Upper lobe of right lung (tissue), 1 donor: ENCODE measurements at regions not wholly inside any gene's neighbourhood (a gene's known extent, or its start where the extent isn't known, plus 50 kb on each side); places are given as distances from the start of the nearest gene placed in this dataset.

Experiments
- ATAC-seq: fragments of 200-7000 bp; cut with Tn5 transposase; one replicate; pipeline ENCODE4 v1.9.1; 2020; ENCODE audit warnings: mild to moderate bottlenecking, moderate library complexity
- DNase-seq: peaks from one replicate; pipeline ENCODE4 v3.0.0-alpha.2; 2020
- H3K27ac ChIP-seq: fragments of 200-600 bp; one replicate; pipeline ENCODE4 v1.8.0; 2022
- H3K27me3 ChIP-seq: fragments of 200-600 bp; one replicate; pipeline ENCODE4 v1.8.0; 2022; ENCODE audit warnings: mild to moderate bottlenecking
- H3K36me3 ChIP-seq: fragments of 200-600 bp; one replicate; pipeline ENCODE4 v1.8.0; 2022
- H3K4me1 ChIP-seq: fragments of 200-600 bp; one replicate; pipeline ENCODE4 v1.8.0; 2022
- H3K4me3 ChIP-seq: fragments of 200-600 bp; one replicate; pipeline ENCODE4 v1.8.0; 2022; ENCODE audit warnings: mild to moderate bottlenecking
- H3K9me3 ChIP-seq: fragments of 200-600 bp; one replicate; pipeline ENCODE4 v1.8.0; 2022
- intact Hi-C: fragments of 100-400 bp; cut with DNase I; formaldehyde crosslinking; loops from one replicate; pipeline ENCODE4 v1.11.0; 2022
- TF ChIP-seq, protein P1 (sequence below): fragments of 200-600 bp; IDR thresholded peaks from one replicate; pipeline ENCODE4 v1.8.0; 2022; ENCODE audit warnings: antibody characterized with exemption
- donor health status: DM: no; HTN: yes; CAD: no; lungs with severe emphysema.

- no peaks in the 10 kb centered on the region for H3K9me3 ChIP-seq
- no peak overlapping the region for H3K27ac ChIP-seq
- no peaks in the 10 kb centered on the region for H3K4me1 ChIP-seq
- no peaks in the 10 kb centered on the region for H3K36me3 ChIP-seq
- H3K27me3 ChIP-seq: no peaks in the 10 kb centered on the region
- no peak overlapping the region for H3K4me3 ChIP-seq
- no peak for DNase-seq
- intact Hi-C loops: no loop called here
- TF ChIP-seq, protein P1, sequence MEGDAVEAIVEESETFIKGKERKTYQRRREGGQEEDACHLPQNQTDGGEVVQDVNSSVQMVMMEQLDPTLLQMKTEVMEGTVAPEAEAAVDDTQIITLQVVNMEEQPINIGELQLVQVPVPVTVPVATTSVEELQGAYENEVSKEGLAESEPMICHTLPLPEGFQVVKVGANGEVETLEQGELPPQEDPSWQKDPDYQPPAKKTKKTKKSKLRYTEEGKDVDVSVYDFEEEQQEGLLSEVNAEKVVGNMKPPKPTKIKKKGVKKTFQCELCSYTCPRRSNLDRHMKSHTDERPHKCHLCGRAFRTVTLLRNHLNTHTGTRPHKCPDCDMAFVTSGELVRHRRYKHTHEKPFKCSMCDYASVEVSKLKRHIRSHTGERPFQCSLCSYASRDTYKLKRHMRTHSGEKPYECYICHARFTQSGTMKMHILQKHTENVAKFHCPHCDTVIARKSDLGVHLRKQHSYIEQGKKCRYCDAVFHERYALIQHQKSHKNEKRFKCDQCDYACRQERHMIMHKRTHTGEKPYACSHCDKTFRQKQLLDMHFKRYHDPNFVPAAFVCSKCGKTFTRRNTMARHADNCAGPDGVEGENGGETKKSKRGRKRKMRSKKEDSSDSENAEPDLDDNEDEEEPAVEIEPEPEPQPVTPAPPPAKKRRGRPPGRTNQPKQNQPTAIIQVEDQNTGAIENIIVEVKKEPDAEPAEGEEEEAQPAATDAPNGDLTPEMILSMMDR: no peak
- no peak for ATAC-seq
Observed at GRCh38 chr9:108536836-108537601, 318.8 kb downstream of the ACTL7B start.

- H3K36me3 ChIP-seq: no peaks in the 10 kb centered on the region
- no peaks in the 10 kb centered on the region for H3K27me3 ChIP-seq
- TF ChIP-seq, protein P1: peak; percentile 44
- intact Hi-C loops: no loop called here
- no peak overlapping the region for H3K27ac ChIP-seq
- H3K4me1 ChIP-seq: no peaks in the 10 kb centered on the region
- peak; percentile 41 for ATAC-seq
- no peaks in the 10 kb centered on the region for H3K9me3 ChIP-seq
- no peak overlapping the region for H3K4me3 ChIP-seq
- no peak for DNase-seq
Observed at GRCh38 chr9:108535526-108535925, 320.3 kb downstream of the ACTL7B start.

- Histone ChIP-seq H3K4me3 (no peak overlapping the region), H3K4me1 (no peaks in the 10 kb centered on the region), H3K27me3 (no peaks in the 10 kb centered on the region), H3K9me3 (no peaks in the 10 kb centered on the region), H3K36me3 (no peaks in the 10 kb centered on the region), H3K27ac (no peak overlapping the region)
- DNase-seq: no peak
- TF ChIP-seq, protein P1: no peak
- intact Hi-C loops: no loop called here
- no peak for ATAC-seq
Observed at GRCh38 chr9:108534741-108535140, 321.0 kb downstream of the ACTL7B start.

- intact Hi-C loops: no loop called here
Observed at GRCh38 chr9:108530141-108530540, 325.6 kb downstream of the ACTL7B start.

DNA sequence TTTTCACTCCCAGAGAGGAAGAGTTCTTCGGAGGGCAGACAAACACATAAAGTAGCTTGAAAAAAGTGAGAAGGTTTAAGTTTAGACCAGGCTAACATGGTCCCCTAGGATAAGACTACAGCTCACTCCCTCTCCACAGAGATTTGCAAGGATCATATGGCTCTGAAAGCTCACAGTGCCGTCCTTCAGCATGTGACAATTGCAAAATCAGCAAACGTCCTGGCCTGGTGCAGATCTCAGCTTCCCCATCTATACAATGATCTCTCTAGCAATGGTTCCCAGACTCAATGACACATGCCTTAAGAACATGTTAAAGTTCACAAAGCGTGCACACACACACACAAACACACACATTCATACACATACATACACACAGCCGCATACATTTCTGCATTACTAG, 327.6 kb downstream of the ACTL7B start:
- H3K4me3 ChIP-seq: no peak overlapping the region
- no peak overlapping the region for H3K27ac ChIP-seq
- no peaks in the 10 kb centered on the region for H3K36me3 ChIP-seq
- intact Hi-C loops: no loop called here
- no peaks in the 10 kb centered on the region for H3K9me3 ChIP-seq
- ATAC-seq (peak; percentile 30), DNase-seq (no peak)
- TF ChIP-seq, protein P1: no peak
- H3K27me3 ChIP-seq: no peaks in the 10 kb centered on the region
- H3K4me1 ChIP-seq: no peaks in the 10 kb centered on the region

More at GRCh38 chr9:108530141-108530540, 325.6 kb downstream of the ACTL7B start:
- TF ChIP-seq, protein P1: no peak
- Histone ChIP-seq H3K27ac (no peak overlapping the region), H3K4me1 (no peaks in the 10 kb centered on the region), H3K27me3 (no peaks in the 10 kb centered on the region), H3K36me3 (no peaks in the 10 kb centered on the region), H3K9me3 (no peaks in the 10 kb centered on the region), H3K4me3 (no peak overlapping the region)
- no peak for DNase-seq
- no peak for ATAC-seq
